HepG2 (cell line): ENCODE measurements at regions not wholly inside any gene's neighbourhood (a gene's known extent, or its start where the extent isn't known, plus 50 kb on each side); places are given as distances from the start of the nearest gene placed in this dataset.

ENCODE experiments used
- ATAC-seq: fragments of 200-7000 bp; cut with Tn5 transposase; 3 replicates; pipeline ENCODE4 v1.9.1; 2020; ENCODE audit warnings: mild to moderate bottlenecking, moderate library complexity
- BruUV-seq: library from RNA; stranded (reverse); fragments of 400-500 nt; replicated peaks from 2 replicates; lab custom pipeline; 2021; lab: Mats Ljungman, UMichigan
- CTCF ChIA-PET: fragments of 300-600 bp; formaldehyde crosslinking; extraction: SDS; loops from one replicate; lab custom pipeline; 2021; ENCODE audit warnings: low total read pairs, inconsistent platforms, low intra/inter-chr PET ratio; lab: Yijun Ruan, JAX
- POLR2A ChIA-PET: fragments of 350-600 bp; sonication (Branson Sonifier 250); formaldehyde crosslinking; loops from one replicate; lab custom pipeline; 2020; ENCODE audit warnings: antibody characterized with exemption, inconsistent platforms; lab: Yijun Ruan, JAX
- DNase-seq: peaks from one replicate; pipeline ENCODE4 v3.0.0-alpha.2; 2015; ENCODE audit warnings: low spot score
- FAIRE-seq: peaks from 3 replicates; lab custom pipeline; 2011; peaks lifted over from hg19 to GRCh38; lab: Jason Lieb, UNC
- H2AFZ ChIP-seq: one replicate; pipeline ENCODE4 v1.6.1; 2011; ENCODE audit warnings: low read length, inconsistent platforms
- H3K27ac ChIP-seq: fragments of 300-600 bp; 3 replicates; pipeline ENCODE4 v1.8.0; 2011; ENCODE audit warnings: mixed run types, mild to moderate bottlenecking, mixed read lengths, low read length, inconsistent platforms; ENCODE audit not compliant: insufficient read depth; ENCODE audit errors: extremely low read length
- H3K27me3 ChIP-seq, 2 experiments: fragments of 200-600 bp in 1 of 2; 2 replicates in 1 of 2; 3 replicates in 1 of 2; pipeline versions ENCODE4 v1.6.0 to v1.8.0; 2011; ENCODE audit warnings: low read length in 2 of 2, mild to moderate bottlenecking in 2 of 2, moderate library complexity in 2 of 2, inconsistent platforms in 1 of 2; ENCODE audit not compliant: insufficient read depth in 2 of 2, control insufficient read depth in 1 of 2
- H3K36me3 ChIP-seq, 2 experiments: fragments of 200-600 bp in 1 of 2; replicated peaks in 1 of 2; 2 replicates in 1 of 2; 3 replicates in 1 of 2; pipeline versions ENCODE4 v1.5.1 to v1.8.0; 2011; ENCODE audit warnings: low read length in 2 of 2, inconsistent platforms in 1 of 2; ENCODE audit not compliant: insufficient read depth in 2 of 2, control insufficient read depth in 1 of 2
- H3K4me1 ChIP-seq: 2 replicates; pipeline ENCODE4 v1.5.1; 2012; ENCODE audit warnings: low read length, inconsistent platforms; ENCODE audit not compliant: insufficient read depth
- H3K4me2 ChIP-seq: 2 replicates; pipeline ENCODE4 v1.6.0; 2011; ENCODE audit warnings: low read depth, low read length, inconsistent platforms
- H3K4me3 ChIP-seq, 3 experiments: fragments of 200-600 bp in 1 of 3; sonication (generic), shearing (Covaris generic) in 1 of 3; replicated peaks in 1 of 3; 2 replicates each; pipeline ENCODE4 v1.5.1; 2011 to 2016; ENCODE audit warnings: low read length in 3 of 3, inconsistent platforms in 2 of 3, low read depth in 2 of 3, mild to moderate bottlenecking in 2 of 3, control low read depth in 1 of 3, mixed read lengths in 1 of 3; ENCODE audit not compliant: insufficient read depth in 1 of 3
- H3K79me2 ChIP-seq: one replicate; pipeline ENCODE4 v1.6.1; 2011; ENCODE audit warnings: low read length, inconsistent platforms; ENCODE audit not compliant: insufficient read depth
- H3K9ac ChIP-seq: 2 replicates; pipeline ENCODE4 v1.6.0; 2011; ENCODE audit warnings: mild to moderate bottlenecking, low read depth, low read length, inconsistent platforms; ENCODE audit not compliant: insufficient read depth
- H3K9me3 ChIP-seq: 2 replicates; pipeline ENCODE4 v1.5.1; 2012; ENCODE audit warnings: mild to moderate bottlenecking, low read length
- H4K20me1 ChIP-seq: 2 replicates; pipeline ENCODE4 v1.6.0; 2011; ENCODE audit warnings: inconsistent platforms, mild to moderate bottlenecking, low read length, moderate library complexity; ENCODE audit not compliant: insufficient read depth
- CENPX ChIP-seq: sonication (generic); formaldehyde crosslinking; IDR thresholded peaks from 2 replicates; pipeline ENCODE4 v1.9.0; 2021; ENCODE audit warnings: mild to moderate bottlenecking, missing genetic modification reagents, moderate library complexity
- DRAP1 ChIP-seq: IDR thresholded peaks from 2 replicates; pipeline ENCODE4 v1.6.1; 2016; ENCODE audit warnings: missing genetic modification reagents, missing compliant biosample characterization
- LCORL ChIP-seq, 2 experiments: fragments of 450-650 bp in 1 of 2; sonication (generic) in 1 of 2; formaldehyde crosslinking in 1 of 2; IDR thresholded peaks; 2 replicates each; pipeline versions ENCODE4 v1.5.0 to v1.6.1; 2017 to 2020; ENCODE audit warnings: antibody characterized with exemption in 1 of 2, missing genetic modification reagents in 1 of 2
- NONO ChIP-seq, 2 experiments: fragments of 450-650 bp in 1 of 2; sonication (generic) in 1 of 2; formaldehyde crosslinking in 1 of 2; IDR thresholded peaks in 1 of 2; conservative IDR thresholded peaks in 1 of 2; 2 replicates each; pipeline versions ENCODE4 v1.6.1 to v1.8.0; 2017 to 2022; ENCODE audit warnings: mild to moderate bottlenecking in 1 of 2, missing genetic modification reagents in 1 of 2, moderate library complexity in 1 of 2
- ZNF282 ChIP-seq: fragments of 450-650 bp; IDR thresholded peaks from 2 replicates; pipeline ENCODE4 v1.6.1; 2018; ENCODE audit not compliant: partially characterized antibody
- ZNF431 ChIP-seq: sonication (generic); formaldehyde crosslinking; IDR thresholded peaks from 2 replicates; pipeline ENCODE4 v1.9.0; 2022; ENCODE audit warnings: missing genetic modification reagents, low read depth, mild to moderate bottlenecking, borderline replicate concordance
- ZNF747 ChIP-seq: sonication (generic); formaldehyde crosslinking; IDR thresholded peaks from 2 replicates; pipeline ENCODE4 v1.8.1; 2023; ENCODE audit warnings: missing genetic modification reagents, mild to moderate bottlenecking, borderline replicate concordance
- ZSCAN12 ChIP-seq: sonication (generic); formaldehyde crosslinking; IDR thresholded peaks from 2 replicates; pipeline ENCODE4 v1.9.0; 2021; ENCODE audit warnings: mild to moderate bottlenecking, missing genetic modification reagents
- WGBS: methylation state at CpG from one replicate; pipeline ENCODE4 v1.1.6; 2017; ENCODE audit warnings: low lambda C conversion rate; 5-methylcytosine and 5-hydroxymethylcytosine counted together
- in situ Hi-C: cut with HindIII; loops from 2 replicates; pipeline ENCODE4 v1.10.0; 2017; ENCODE audit warnings: low pct_unique_long_range_greater_than_20kb; ENCODE audit not compliant: extremely low pct_ligation_motif_present
- intact Hi-C: fragments of 100-400 bp; cut with micrococcal nuclease; formaldehyde crosslinking; loops from one replicate; pipeline ENCODE4 v1.10.0; 2022; ENCODE audit not compliant: unreplicated experiment
- TF ChIP-seq, protein P1 (sequence below): IDR thresholded peaks from 2 replicates; pipeline ENCODE4 v1.6.1; 2016; ENCODE audit warnings: mild to moderate bottlenecking
- TF ChIP-seq, protein P2 (sequence below): sonication (generic); formaldehyde crosslinking; IDR thresholded peaks from 2 replicates; pipeline ENCODE4 v1.4.0; 2020; ENCODE audit warnings: missing genetic modification reagents

DNA sequence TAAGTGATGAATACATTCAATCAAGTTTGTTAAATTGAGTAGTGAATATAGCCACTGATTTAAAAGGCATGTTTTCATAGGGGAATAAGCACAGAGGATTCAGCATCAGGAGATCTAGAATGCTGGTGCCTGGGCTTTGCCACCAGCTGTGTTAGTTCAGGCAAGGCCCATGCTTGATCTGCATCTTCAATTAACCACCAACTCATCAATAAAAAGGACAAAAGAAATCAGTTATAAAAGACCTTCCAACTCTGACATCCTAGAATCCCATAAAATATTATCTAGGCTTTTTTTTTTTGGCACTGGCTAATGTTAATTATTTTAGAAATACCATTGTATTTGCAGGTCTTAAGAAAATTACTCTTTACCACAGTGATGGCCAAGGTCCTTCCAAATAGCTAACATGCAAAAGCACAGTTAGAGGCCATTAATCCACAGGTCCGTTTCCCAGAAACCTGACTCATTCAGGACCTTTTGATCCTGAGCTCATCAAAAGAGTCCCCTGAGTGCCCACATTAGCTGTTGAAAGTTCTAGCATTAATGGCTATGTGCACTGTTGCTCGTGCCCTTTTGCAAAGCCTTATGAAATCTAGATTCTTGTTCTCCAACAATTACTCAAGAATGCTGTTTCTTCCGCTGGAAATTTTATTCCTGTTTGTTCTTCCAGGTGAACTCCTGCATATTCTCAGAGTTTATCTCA is 170.0 kb downstream of the CYRIA start:
- BruUV-seq, result no TSS peak
- CTCF ChIA-PET, result no interaction called here
- TF ChIP-seq NONO (IDR thresholded peaks at IDR 0.05) (no peak), NONO (CRISPR knock-in tag; conservative IDR thresholded peaks at IDR 0.05) (no peak), CENPX (no peak), ZSCAN12 (CRISPR knock-in tag) (no peak), DRAP1 (CRISPR knock-in tag) (no peak), ZNF431 (CRISPR knock-in tag) (no peak)
- Histone ChIP-seq H3K4me2 (no peak overlapping the region), H4K20me1 (no peaks in the 10 kb centered on the region), H3K79me2 (no peaks in the 10 kb centered on the region), H3K9me3 (no peaks in the 10 kb centered on the region), H3K36me3 (no peaks in the 10 kb centered on the region), H3K27me3 (no peaks in the 10 kb centered on the region), H3K27ac (no peak overlapping the region), H3K4me1 (no peaks in the 10 kb centered on the region), H3K9ac (no peak overlapping the region), H2AFZ (no peak overlapping the region), H3K4me3 (no peak overlapping the region)
- in situ Hi-C loops (no loop called here), intact Hi-C loops (no loop called here)
- 1% methylated on average over 3 of the region's 3 CpGs for WGBS
- POLR2A ChIA-PET, result no interaction called here
- no peak for DNase-seq
- FAIRE-seq, result no peak
- no peak for ATAC-seq

DNA sequence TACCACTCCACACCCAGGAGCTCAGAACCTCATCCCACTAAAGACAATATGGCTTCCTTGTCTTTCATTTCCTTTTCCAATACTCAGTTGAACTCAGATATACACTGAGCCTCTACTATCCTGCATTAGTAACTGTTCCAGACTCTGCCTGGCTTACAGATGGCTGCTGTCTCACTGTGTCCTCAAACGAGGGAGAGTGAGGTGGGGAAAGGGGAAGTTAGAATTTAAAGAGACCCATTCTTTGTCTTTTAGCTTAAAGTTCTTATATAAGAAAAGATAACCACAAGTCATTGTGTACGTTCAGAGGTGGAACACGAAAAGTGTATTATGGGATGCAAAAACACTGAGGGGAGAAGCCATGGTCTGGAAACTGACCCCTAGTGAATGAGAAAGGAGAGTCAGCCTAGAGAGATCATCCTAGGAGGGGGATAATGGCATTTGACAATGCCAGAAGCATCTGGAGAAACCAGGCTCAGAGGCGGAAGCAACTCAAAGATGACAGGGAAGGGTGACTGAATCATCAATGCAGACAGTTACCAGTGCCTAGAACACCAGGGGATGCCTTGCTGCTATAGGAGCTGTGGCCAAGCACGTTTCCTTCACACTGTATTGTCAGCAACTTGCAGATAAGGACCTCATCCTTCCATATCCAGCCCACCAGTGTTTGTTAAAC is 170.7 kb downstream of the CYRIA start:
- in situ Hi-C loops (no loop called here), intact Hi-C loops (no loop called here)
- TF ChIP-seq ZNF747 (CRISPR knock-in tag) (no peak), ZNF282 (no peak), LCORL (IDR thresholded peaks at IDR 0.05) (no peak), LCORL (CRISPR knock-in tag; IDR thresholded peaks at IDR 0.05) (no peak)
- TF ChIP-seq, protein P1, sequence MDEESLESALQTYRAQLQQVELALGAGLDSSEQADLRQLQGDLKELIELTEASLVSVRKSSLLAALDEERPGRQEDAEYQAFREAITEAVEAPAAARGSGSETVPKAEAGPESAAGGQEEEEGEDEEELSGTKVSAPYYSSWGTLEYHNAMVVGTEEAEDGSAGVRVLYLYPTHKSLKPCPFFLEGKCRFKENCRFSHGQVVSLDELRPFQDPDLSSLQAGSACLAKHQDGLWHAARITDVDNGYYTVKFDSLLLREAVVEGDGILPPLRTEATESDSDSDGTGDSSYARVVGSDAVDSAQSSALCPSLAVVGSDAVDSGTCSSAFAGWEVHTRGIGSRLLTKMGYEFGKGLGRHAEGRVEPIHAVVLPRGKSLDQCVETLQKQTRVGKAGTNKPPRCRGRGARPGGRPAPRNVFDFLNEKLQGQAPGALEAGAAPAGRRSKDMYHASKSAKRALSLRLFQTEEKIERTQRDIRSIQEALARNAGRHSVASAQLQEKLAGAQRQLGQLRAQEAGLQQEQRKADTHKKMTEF (CRISPR knock-in tag), result no peak
- TF ChIP-seq, protein P2, sequence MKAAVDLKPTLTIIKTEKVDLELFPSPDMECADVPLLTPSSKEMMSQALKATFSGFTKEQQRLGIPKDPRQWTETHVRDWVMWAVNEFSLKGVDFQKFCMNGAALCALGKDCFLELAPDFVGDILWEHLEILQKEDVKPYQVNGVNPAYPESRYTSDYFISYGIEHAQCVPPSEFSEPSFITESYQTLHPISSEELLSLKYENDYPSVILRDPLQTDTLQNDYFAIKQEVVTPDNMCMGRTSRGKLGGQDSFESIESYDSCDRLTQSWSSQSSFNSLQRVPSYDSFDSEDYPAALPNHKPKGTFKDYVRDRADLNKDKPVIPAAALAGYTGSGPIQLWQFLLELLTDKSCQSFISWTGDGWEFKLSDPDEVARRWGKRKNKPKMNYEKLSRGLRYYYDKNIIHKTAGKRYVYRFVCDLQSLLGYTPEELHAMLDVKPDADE (CRISPR knock-in tag), result no peak
- H3K4me1 ChIP-seq, result no peaks in the 10 kb centered on the region
- H3K36me3 ChIP-seq, result no peaks in the 10 kb centered on the region
- H3K4me2 ChIP-seq, result no peak overlapping the region
- H3K9me3 ChIP-seq, result no peaks in the 10 kb centered on the region
- CTCF ChIA-PET, result no interaction called here
- FAIRE-seq (no peak), DNase-seq (no peak), ATAC-seq (no peak)
- H3K79me2 ChIP-seq, result no peaks in the 10 kb centered on the region
- H3K9ac ChIP-seq, result no peak overlapping the region
- no peaks in the 10 kb centered on the region for H4K20me1 ChIP-seq
- no peaks in the 10 kb centered on the region for H3K27me3 ChIP-seq
- no peak overlapping the region for H3K27ac ChIP-seq
- 23% methylated on average over 5 of the region's 5 CpGs for WGBS
- no peak overlapping the region for H3K4me3 ChIP-seq
- POLR2A ChIA-PET, result no interaction called here
- H2AFZ ChIP-seq, result no peak overlapping the region
- BruUV-seq, result no TSS peak
